ENCODE measurements at regions not wholly inside any gene's neighbourhood (a gene's known extent, or its start where the extent isn't known, plus 50 kb on each side); places are given as distances from the start of the nearest gene placed in this dataset.

DNA sequence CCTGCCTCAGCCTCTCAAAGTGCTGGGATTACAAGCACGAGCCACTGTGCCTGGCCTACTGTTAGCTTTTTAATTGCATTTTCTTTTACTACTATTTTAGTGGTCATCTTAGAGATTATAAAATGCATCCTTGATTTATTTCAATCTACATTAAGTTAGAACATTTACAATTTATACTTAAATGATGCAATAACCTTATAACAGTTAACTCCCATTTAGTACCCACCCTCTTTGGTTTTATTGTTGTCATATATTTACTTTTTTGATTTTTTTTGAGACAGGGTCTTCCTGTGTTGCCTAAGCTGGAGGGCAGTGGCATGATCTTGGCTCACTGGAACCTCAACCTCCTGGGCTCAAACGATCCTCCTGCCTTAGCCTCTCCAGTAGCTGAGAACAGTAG is 77.3 kb downstream of the PPCDC start:
- H3K27me3 ChIP-seq, result no peaks in the 10 kb centered on the region
- intact Hi-C loops (cut with DNase I; ENCODE audit: low total_unique reads), result no loop called here
- no peaks in the 10 kb centered on the region for H3K9me3 ChIP-seq
- no peak for TF ChIP-seq POLR2A (IDR thresholded peaks at IDR 0.05)
- no peak for TF ChIP-seq POLR2AphosphoS5 (IDR thresholded peaks at IDR 0.05)
- no peak for TF ChIP-seq CTCF (IDR thresholded peaks at IDR 0.05)
- no peak for TF ChIP-seq EP300 (IDR thresholded peaks at IDR 0.05)
- no peak for DNase-seq
- H3K27ac ChIP-seq, result no peak overlapping the region
- H3K36me3 ChIP-seq, result no peaks in the 10 kb centered on the region
- 91 to 98% (median 93%) methylated on average over 2 of the region's 2 CpGs for WGBS, 5 donors
- H3K4me1 ChIP-seq, result peaks cover 0 to 6% (median 0%) of the 10 kb centered on the region in 4 donors
- no peak overlapping the region for H3K4me3 ChIP-seq

DNA sequence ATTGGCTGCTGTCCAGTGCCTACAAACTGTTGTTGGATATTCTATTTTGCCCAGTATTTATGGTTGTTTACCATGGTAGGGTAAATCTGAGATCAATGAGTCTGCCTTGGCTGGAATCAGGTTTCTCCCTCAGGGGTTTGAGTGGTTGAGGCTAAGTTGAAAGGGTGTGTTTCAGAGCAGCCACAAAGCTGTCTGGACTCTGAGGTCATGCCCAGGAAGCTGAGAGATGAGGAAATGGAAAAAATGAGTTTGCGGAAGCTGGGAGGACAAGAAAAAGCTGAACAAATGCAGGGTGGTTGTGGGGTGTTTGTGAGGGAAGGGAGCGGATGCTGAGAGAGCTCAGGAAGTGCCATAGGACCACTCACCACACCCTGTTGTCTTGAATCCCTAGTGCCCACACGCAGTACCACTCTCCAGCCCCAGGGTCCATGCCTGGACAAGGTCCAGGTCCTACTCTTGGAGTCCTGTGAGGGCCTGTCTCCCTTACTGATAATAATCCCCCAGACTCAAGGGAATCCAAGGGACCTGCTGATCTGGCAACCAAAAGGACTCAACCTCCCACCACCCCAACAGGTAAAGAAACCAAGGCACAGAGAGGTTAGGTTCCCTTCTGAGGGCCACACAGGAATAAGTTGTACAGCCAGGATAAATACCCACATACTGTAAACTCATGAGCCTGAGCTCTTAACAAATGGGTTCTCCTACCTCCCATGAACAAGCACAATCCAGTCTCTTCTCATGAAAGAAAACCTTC is 81.6 kb downstream of the PPCDC start:
- intact Hi-C loops (cut with DNase I; ENCODE audit: low total_unique reads), result no loop called here
- H3K4me3 ChIP-seq, result no peak overlapping the region

DNA sequence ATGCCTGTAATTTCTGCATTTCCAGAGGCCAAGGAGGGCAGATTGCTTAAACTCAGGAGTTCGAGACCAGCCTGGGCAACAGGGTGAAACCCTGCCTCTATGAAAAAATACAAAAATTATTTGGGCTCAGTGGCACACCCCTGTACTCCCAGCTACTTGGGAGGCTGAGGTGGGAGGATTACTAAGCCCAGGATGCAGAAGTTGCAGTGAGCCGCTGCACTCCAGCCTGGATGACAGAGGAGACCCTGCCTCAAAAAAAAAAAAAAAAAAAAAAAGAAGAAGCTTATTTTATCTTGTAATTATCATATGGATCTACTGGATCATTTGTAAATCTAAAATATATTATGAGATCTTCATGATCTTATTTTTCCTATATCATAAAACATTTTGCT is 84.1 kb downstream of the PPCDC start:
- H3K4me1 ChIP-seq, result peaks cover 0 to 46% (median 2%) of the 10 kb centered on the region in 4 donors
- no peak for DNase-seq
- intact Hi-C loops (cut with DNase I; ENCODE audit: low total_unique reads), result no loop called here
- H3K36me3 ChIP-seq, result no peaks in the 10 kb centered on the region
- H3K9me3 ChIP-seq, result no peaks in the 10 kb centered on the region
- H3K27me3 ChIP-seq, result no peaks in the 10 kb centered on the region
- no peak overlapping the region for H3K4me3 ChIP-seq
- WGBS, 5 donors, result 77 to 98% (median 91%) methylated on average over 2 of the region's 2 CpGs
- TF ChIP-seq CTCF (IDR thresholded peaks at IDR 0.05) (no peak), POLR2A (IDR thresholded peaks at IDR 0.05) (no peak), EP300 (IDR thresholded peaks at IDR 0.05) (no peak)
- peak overlapping the region in 1 of 5 donors; percentile 74 for H3K27ac ChIP-seq

More for the DNA sequence above, 81.6 kb downstream of the PPCDC start:
- peaks cover 0 to 26% (median 2%) of the 10 kb centered on the region in 4 donors for H3K4me1 ChIP-seq
- H3K27me3 ChIP-seq, result no peaks in the 10 kb centered on the region
- H3K36me3 ChIP-seq, result no peaks in the 10 kb centered on the region
- WGBS, 5 donors, result 60 to 83% (median 69%) methylated on average over 3 of the region's 3 CpGs
- DNase-seq, result peak in 1 of 2 donors; percentile 86
- TF ChIP-seq CTCF (IDR thresholded peaks at IDR 0.05) (no peak), EP300 (IDR thresholded peaks at IDR 0.05) (no peak), POLR2AphosphoS5 (IDR thresholded peaks at IDR 0.05) (no peak), POLR2A (IDR thresholded peaks at IDR 0.05) (no peak)
- H3K27ac ChIP-seq, result peak overlapping the region in 4 of 5 donors; percentile 4 to 65 (median 43)
- no peaks in the 10 kb centered on the region for H3K9me3 ChIP-seq

DNA sequence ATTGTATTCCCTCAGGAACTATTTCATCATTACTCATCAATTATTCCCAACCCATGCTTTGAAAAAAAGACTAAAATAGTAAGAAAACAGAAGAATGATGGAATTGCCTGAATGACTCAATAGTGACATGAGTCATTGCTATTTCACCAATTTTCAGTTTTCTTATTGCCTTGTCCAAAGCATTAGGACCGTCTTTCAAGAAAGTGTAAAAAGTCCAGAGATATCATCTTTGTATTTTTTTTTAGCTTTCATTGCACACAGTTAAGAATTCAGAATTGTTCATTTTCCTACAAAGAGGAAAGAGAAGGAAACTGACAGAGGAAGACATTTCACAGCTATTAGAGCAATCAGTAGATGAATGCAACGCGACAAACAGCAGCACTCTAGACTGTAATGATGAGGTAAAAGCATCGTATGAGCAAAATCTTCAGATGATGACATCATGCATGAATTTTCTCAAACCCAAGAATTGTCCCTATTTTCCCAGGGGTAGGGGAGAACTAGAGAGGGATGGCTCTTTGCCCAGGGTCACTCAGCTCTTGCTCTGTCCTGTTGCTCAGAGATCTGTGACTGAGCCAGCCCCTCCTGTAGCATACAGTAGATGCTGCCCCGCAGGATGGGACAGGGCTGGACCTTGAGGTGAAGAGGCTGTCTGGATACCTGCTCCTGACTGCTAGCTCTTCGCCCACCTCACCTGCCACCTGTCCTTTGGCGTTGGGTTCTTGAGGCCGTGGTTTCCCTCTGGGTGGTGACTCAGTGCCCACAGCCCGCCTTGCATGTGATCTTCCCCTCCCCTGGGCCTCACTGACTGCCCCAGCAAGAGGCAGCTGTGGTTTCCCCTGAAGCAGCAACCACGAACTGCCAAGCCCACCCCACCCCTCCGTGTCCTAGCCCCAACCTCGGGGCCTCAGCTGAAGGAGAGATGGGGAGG is 84.8 kb downstream of the PPCDC start:
- peak overlapping the region in 2 of 5 donors; percentile 59 to 74 for H3K27ac ChIP-seq
- H3K4me1 ChIP-seq, result peaks cover 0 to 52% (median 2%) of the 10 kb centered on the region in 4 donors
- H3K4me3 ChIP-seq, result no peak overlapping the region
- intact Hi-C loops (cut with DNase I; ENCODE audit: low total_unique reads), result no loop called here
- H3K9me3 ChIP-seq, result peaks cover 0 to 5% (median 0%) of the 10 kb centered on the region in 4 donors
- H3K27me3 ChIP-seq, result no peaks in the 10 kb centered on the region
- H3K36me3 ChIP-seq, result no peaks in the 10 kb centered on the region
- 55 to 71% (median 62%) methylated on average over 10 to 12 of the region's 12 CpGs for WGBS, 5 donors
- DNase-seq, result peak; percentile 47 to 64
- TF ChIP-seq CTCF (IDR thresholded peaks at IDR 0.05), result no peak
- no peak for TF ChIP-seq POLR2A (IDR thresholded peaks at IDR 0.05)
- TF ChIP-seq POLR2AphosphoS5 (IDR thresholded peaks at IDR 0.05), result no peak
- no peak for TF ChIP-seq EP300 (IDR thresholded peaks at IDR 0.05)
